Astrocyte (in vitro differentiated cells and primary cell): ENCODE measurements at regions not wholly inside any gene's neighbourhood (a gene's known extent, or its start where the extent isn't known, plus 50 kb on each side); places are given as distances from the start of the nearest gene placed in this dataset.

Experiments
- EZH2 ChIP-seq: IDR thresholded peaks from 2 replicates; pipeline ENCODE4 v1.6.1; 2012; ENCODE audit warnings: mild to moderate bottlenecking, low read length, inconsistent platforms; ENCODE audit not compliant: insufficient read depth
- TF ChIP-seq, protein P1 (sequence below): IDR thresholded peaks from 2 replicates; pipeline ENCODE4 v1.5.1; 2011; ENCODE audit warnings: low read depth, mild to moderate bottlenecking, inconsistent platforms, low read length, moderate library complexity; ENCODE audit not compliant: insufficient read depth

DNA sequence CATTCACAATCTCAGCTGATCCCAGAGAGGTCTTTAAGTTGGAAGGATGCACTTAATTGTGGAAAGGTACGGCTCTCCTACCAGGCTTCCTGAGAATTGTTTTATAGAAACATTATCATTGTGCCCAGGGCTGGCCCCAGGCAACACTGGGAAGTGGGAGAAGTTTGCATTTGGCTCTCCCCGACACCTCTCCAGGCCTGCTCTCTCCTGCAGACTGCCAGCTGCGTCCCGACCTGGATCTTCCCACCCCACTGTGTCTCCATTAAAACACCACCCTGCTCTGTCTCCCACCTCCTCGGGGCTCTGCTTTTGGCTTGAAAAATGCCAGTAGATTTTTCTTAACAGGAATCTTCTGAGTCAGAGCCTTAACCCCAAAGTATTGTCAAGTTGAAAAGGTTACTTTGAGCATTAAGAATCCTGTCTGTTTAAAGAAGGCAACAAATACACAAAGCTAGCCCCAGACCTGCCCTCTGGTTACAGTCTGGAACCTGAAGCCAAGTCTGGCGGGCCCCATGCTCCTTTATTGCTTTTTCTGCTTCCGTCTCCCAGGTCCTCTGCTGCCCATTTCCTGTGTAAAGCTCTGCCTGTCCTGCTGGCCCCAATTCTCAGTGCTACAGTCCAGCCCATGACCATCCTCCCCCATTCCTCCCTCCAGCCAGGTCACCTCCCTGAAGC, 530.2 kb downstream of the SOX6 start:
- TF ChIP-seq, protein P1, sequence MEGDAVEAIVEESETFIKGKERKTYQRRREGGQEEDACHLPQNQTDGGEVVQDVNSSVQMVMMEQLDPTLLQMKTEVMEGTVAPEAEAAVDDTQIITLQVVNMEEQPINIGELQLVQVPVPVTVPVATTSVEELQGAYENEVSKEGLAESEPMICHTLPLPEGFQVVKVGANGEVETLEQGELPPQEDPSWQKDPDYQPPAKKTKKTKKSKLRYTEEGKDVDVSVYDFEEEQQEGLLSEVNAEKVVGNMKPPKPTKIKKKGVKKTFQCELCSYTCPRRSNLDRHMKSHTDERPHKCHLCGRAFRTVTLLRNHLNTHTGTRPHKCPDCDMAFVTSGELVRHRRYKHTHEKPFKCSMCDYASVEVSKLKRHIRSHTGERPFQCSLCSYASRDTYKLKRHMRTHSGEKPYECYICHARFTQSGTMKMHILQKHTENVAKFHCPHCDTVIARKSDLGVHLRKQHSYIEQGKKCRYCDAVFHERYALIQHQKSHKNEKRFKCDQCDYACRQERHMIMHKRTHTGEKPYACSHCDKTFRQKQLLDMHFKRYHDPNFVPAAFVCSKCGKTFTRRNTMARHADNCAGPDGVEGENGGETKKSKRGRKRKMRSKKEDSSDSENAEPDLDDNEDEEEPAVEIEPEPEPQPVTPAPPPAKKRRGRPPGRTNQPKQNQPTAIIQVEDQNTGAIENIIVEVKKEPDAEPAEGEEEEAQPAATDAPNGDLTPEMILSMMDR, result no peak
- TF ChIP-seq EZH2, result no peak
